ENCODE measurements at regions not wholly inside any gene's neighbourhood (a gene's known extent, or its start where the extent isn't known, plus 50 kb on each side); places are given as distances from the start of the nearest gene placed in this dataset.

DNA sequence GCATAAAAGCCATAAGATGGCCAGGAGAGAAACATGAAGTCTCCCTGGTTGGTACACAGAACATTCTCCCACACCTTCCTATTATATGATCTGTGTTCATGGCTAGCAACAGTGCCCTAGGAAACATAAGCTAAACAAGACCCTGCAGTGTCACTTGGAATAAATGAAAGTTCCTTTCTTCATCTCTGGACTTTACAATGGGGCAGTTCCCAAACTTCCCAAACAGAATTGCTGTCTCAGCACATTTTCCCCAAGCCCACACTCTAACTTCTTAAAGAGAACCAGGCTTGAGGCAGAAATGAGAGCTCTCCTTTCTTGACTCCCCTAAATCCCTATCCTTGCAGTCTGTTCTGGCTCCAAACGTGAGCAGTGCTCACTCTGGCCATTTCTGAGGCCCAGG lies 173.2 kb upstream of the CREB1 start:
- no peaks in the 10 kb centered on the region for H3K27me3 ChIP-seq (ENCODE audit: control insufficient read depth, insufficient read depth, low read length)
- Mint-ChIP-seq H3K27ac (no peak overlapping the region), H3K36me3 (no peaks in the 10 kb centered on the region), H3K27me3 (ENCODE audit: low read depth in 2 of 2) (peaks cover 5 to 11% of the 10 kb centered on the region in 2 donors), H3K4me3 (no peak overlapping the region), H3K9me3 (no peaks in the 10 kb centered on the region), H3K4me1 (peaks cover 10% of the 10 kb centered on the region in 2 donors)
- 45% methylated on average over 1 of the region's 1 CpG for WGBS (ENCODE audit: insufficient coverage)
- no peaks in the 10 kb centered on the region for H3K36me3 ChIP-seq (ENCODE audit: control insufficient read depth, insufficient read depth, low read length)
- no peak for ATAC-seq
- no peak overlapping the region for H3K4me3 ChIP-seq (ENCODE audit: low read length)
- TF ChIP-seq, protein P1, sequence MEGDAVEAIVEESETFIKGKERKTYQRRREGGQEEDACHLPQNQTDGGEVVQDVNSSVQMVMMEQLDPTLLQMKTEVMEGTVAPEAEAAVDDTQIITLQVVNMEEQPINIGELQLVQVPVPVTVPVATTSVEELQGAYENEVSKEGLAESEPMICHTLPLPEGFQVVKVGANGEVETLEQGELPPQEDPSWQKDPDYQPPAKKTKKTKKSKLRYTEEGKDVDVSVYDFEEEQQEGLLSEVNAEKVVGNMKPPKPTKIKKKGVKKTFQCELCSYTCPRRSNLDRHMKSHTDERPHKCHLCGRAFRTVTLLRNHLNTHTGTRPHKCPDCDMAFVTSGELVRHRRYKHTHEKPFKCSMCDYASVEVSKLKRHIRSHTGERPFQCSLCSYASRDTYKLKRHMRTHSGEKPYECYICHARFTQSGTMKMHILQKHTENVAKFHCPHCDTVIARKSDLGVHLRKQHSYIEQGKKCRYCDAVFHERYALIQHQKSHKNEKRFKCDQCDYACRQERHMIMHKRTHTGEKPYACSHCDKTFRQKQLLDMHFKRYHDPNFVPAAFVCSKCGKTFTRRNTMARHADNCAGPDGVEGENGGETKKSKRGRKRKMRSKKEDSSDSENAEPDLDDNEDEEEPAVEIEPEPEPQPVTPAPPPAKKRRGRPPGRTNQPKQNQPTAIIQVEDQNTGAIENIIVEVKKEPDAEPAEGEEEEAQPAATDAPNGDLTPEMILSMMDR (IDR thresholded peaks at IDR 0.05): no peak
- intact Hi-C loops (cut with micrococcal nuclease): loop anchor here (10.0 kb wide), 1 partner anchor 552 kb away; no protein-coding TSS in a partner anchor
- DNase-seq: no peak
- H3K9me3 ChIP-seq (ENCODE audit: control insufficient read depth, insufficient read depth, low read length): no peaks in the 10 kb centered on the region
- no peak overlapping the region for H3K27ac ChIP-seq (ENCODE audit: low read length)
- H3K4me1 ChIP-seq (ENCODE audit: control insufficient read depth, insufficient read depth, low read length): peaks cover 8% of the 10 kb centered on the region

- Mint-ChIP-seq H3K27me3 (ENCODE audit: low read depth in 2 of 2) (peaks cover 5 to 11% of the 10 kb centered on the region in 2 donors), H3K27ac (no peak overlapping the region), H3K4me1 (peaks cover 10% of the 10 kb centered on the region in 2 donors), H3K9me3 (no peaks in the 10 kb centered on the region), H3K36me3 (no peaks in the 10 kb centered on the region), H3K4me3 (no peak overlapping the region)
- Histone ChIP-seq H3K4me1 (ENCODE audit: control insufficient read depth, insufficient read depth, low read length) (peaks cover 8% of the 10 kb centered on the region), H3K27me3 (ENCODE audit: control insufficient read depth, insufficient read depth, low read length) (no peaks in the 10 kb centered on the region), H3K4me3 (ENCODE audit: low read length) (no peak overlapping the region), H3K27ac (ENCODE audit: low read length) (no peak overlapping the region), H3K9me3 (ENCODE audit: control insufficient read depth, insufficient read depth, low read length) (no peaks in the 10 kb centered on the region), H3K36me3 (ENCODE audit: control insufficient read depth, insufficient read depth, low read length) (no peaks in the 10 kb centered on the region)
- intact Hi-C loops (cut with micrococcal nuclease): loop anchor here (10.0 kb wide), 1 partner anchor 552 kb away; no protein-coding TSS in a partner anchor
- WGBS (ENCODE audit: insufficient coverage): 83% methylated on average over 2 of the region's 2 CpGs
- DNase-seq (no peak), ATAC-seq (no peak)
- TF ChIP-seq, protein P1 (IDR thresholded peaks at IDR 0.05): no peak
These were observed 172.5 kb upstream of the CREB1 start for GRCh38 chr2:207357216-207357615.

GRCh38 chr2:207362716-207363115 lies 167.0 kb upstream of the CREB1 start:
- H3K4me1 Mint-ChIP-seq: no peaks in the 10 kb centered on the region
- intact Hi-C loops (cut with micrococcal nuclease): no loop called here
- Histone ChIP-seq H3K27me3 (ENCODE audit: control insufficient read depth, insufficient read depth, low read length) (no peaks in the 10 kb centered on the region), H3K4me1 (ENCODE audit: control insufficient read depth, insufficient read depth, low read length) (no peaks in the 10 kb centered on the region), H3K9me3 (ENCODE audit: control insufficient read depth, insufficient read depth, low read length) (no peaks in the 10 kb centered on the region), H3K27ac (ENCODE audit: low read length) (no peak overlapping the region), H3K36me3 (ENCODE audit: control insufficient read depth, insufficient read depth, low read length) (no peaks in the 10 kb centered on the region), H3K4me3 (ENCODE audit: low read length) (no peak overlapping the region)
- no peaks in the 10 kb centered on the region for H3K9me3 Mint-ChIP-seq
- peaks cover 0 to 6% of the 10 kb centered on the region in 2 donors for H3K27me3 Mint-ChIP-seq (ENCODE audit: low read depth in 2 of 2)
- H3K36me3 Mint-ChIP-seq: no peaks in the 10 kb centered on the region
- no peak overlapping the region for H3K4me3 Mint-ChIP-seq
- H3K27ac Mint-ChIP-seq: no peak overlapping the region
- no peak for ATAC-seq
- TF ChIP-seq, protein P1 (IDR thresholded peaks at IDR 0.05): no peak
- DNase-seq: no peak
- 86% methylated on average over 2 of the region's 2 CpGs for WGBS (ENCODE audit: insufficient coverage)

DNA sequence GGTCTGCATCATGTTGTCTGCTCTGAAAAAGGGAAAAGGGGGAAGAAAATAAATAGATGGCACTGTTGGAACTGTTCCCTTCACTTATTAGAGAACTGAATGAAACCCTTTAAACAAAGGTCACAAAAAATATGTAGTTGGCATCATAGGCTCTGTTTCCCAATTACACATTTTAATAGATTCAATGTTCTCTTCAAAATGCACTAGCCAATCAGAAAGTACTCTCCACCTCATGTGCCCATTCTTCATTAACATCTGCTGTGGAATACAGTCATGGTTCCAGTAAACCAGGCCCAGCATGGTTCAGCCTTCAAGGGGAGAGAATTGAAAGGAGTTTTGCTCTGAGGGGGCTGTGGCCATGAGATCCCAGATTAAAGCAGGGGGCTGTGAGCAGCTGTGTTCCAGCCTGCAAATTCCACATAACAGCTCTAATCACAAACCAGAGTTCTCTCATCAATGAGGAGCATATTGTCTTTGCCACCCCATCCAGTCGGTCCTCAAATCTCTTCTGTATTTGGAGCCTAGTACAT lies 165.9 kb upstream of the CREB1 start:
- H3K36me3 Mint-ChIP-seq: no peaks in the 10 kb centered on the region
- no peaks in the 10 kb centered on the region for H3K4me1 Mint-ChIP-seq
- Histone ChIP-seq H3K9me3 (ENCODE audit: control insufficient read depth, insufficient read depth, low read length) (no peaks in the 10 kb centered on the region), H3K36me3 (ENCODE audit: control insufficient read depth, insufficient read depth, low read length) (no peaks in the 10 kb centered on the region), H3K27ac (ENCODE audit: low read length) (no peak overlapping the region), H3K4me3 (ENCODE audit: low read length) (no peak overlapping the region), H3K27me3 (ENCODE audit: control insufficient read depth, insufficient read depth, low read length) (no peaks in the 10 kb centered on the region), H3K4me1 (ENCODE audit: control insufficient read depth, insufficient read depth, low read length) (no peaks in the 10 kb centered on the region)
- ATAC-seq: no peak
- TF ChIP-seq, protein P1 (IDR thresholded peaks at IDR 0.05): no peak
- H3K27ac Mint-ChIP-seq: no peak overlapping the region
- no peak for DNase-seq
- WGBS (ENCODE audit: insufficient coverage): no CpG with 5 or more reads among the region's 1 CpG
- H3K27me3 Mint-ChIP-seq (ENCODE audit: low read depth in 2 of 2): peaks cover 0 to 6% of the 10 kb centered on the region in 2 donors
- H3K9me3 Mint-ChIP-seq: no peaks in the 10 kb centered on the region
- H3K4me3 Mint-ChIP-seq: no peak overlapping the region
- intact Hi-C loops (cut with micrococcal nuclease): no loop called here

Data from natural killer cell (primary cell).